HCT116 (cell line): ENCODE measurements at regions not wholly inside any gene's neighbourhood (a gene's known extent, or its start where the extent isn't known, plus 50 kb on each side); places are given as distances from the start of the nearest gene placed in this dataset.

Experiments used
- JUND ChIP-seq: IDR thresholded peaks from 2 replicates; pipeline ENCODE4 v1.6.1; 2012
- POLR2A ChIP-seq: IDR thresholded peaks from 2 replicates; pipeline ENCODE4 v1.7.0; 2011; ENCODE audit warnings: borderline replicate concordance; ENCODE audit not compliant: insufficient read depth, insufficient read length; ENCODE audit errors: extremely low read depth
- SIN3A ChIP-seq: IDR thresholded peaks from 2 replicates; pipeline ENCODE4 v1.6.1; 2012; ENCODE audit warnings: low read depth
- SRF ChIP-seq: IDR thresholded peaks from 2 replicates; pipeline ENCODE4 v1.6.1; 2012; ENCODE audit warnings: low read depth
- TCF7L2 ChIP-seq: IDR thresholded peaks from 2 replicates; pipeline ENCODE4 v1.7.0; 2011; ENCODE audit warnings: borderline replicate concordance, inconsistent platforms; ENCODE audit not compliant: insufficient read depth, insufficient read length; ENCODE audit errors: extremely low read depth
- TF ChIP-seq, protein P1 (sequence below), 3 experiments: fragments of 200-600 bp in 1 of 3; sonication (generic) in 1 of 3; IDR thresholded peaks in 2 of 3; conservative IDR thresholded peaks in 1 of 3; 2 replicates each; pipeline ENCODE4 v1.5.1; 2012 to 2017; ENCODE audit warnings: low read depth in 2 of 3, low read length in 2 of 3, antibody characterized with exemption in 1 of 3, borderline replicate concordance in 1 of 3, control low read depth in 1 of 3, mild to moderate bottlenecking in 1 of 3, mixed read lengths in 1 of 3, mixed run types in 1 of 3, moderate library complexity in 1 of 3; ENCODE audit not compliant: insufficient read depth in 1 of 3

DNA sequence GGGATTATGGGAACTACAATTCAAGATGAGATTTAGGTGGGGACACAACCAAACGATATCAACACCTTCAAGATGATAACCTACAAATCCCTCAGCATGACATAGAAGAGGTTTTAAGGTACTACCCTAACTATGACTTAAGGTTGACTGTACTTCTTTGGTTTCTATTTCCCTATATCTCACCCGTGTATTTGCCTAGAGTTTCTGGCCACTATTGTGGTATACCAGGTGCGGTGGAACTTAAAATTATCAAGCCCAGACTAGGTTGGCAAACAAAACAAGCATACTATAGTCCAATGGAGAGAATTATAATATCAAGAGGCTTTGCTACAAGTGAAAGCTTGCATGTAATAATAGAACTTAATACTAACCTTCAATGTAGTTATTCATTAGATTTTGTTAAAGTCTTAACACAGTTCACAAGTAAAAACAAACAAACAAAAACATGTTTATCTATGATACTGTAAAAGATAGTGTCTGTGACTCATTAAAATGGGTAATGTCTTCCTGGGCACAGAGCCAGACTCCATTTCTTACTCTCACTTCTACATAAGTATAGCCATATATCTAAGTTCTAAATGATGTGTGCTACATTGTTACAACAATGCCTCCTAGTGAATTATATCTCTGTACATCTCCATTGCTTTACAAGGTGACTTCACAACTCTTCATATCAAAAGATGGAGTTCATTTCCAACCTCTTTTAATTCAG is 479.1 kb downstream of the ZBBX start:
- TF ChIP-seq POLR2A, result no peak
- no peak for TF ChIP-seq TCF7L2
- TF ChIP-seq JUND, result no peak
- TF ChIP-seq, protein P1, sequence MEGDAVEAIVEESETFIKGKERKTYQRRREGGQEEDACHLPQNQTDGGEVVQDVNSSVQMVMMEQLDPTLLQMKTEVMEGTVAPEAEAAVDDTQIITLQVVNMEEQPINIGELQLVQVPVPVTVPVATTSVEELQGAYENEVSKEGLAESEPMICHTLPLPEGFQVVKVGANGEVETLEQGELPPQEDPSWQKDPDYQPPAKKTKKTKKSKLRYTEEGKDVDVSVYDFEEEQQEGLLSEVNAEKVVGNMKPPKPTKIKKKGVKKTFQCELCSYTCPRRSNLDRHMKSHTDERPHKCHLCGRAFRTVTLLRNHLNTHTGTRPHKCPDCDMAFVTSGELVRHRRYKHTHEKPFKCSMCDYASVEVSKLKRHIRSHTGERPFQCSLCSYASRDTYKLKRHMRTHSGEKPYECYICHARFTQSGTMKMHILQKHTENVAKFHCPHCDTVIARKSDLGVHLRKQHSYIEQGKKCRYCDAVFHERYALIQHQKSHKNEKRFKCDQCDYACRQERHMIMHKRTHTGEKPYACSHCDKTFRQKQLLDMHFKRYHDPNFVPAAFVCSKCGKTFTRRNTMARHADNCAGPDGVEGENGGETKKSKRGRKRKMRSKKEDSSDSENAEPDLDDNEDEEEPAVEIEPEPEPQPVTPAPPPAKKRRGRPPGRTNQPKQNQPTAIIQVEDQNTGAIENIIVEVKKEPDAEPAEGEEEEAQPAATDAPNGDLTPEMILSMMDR (IDR thresholded peaks at IDR 0.05 in 2 of 3, conservative IDR thresholded peaks at IDR 0.05 in 1 of 3; ENCODE audit: borderline replicate concordance in 1 of 3, insufficient read depth in 1 of 3, low read depth in 2 of 3, low read length in 2 of 3), result no peak
- TF ChIP-seq SIN3A, result no peak
- no peak for TF ChIP-seq SRF
